ENCODE measurements at regions not wholly inside any gene's neighbourhood (a gene's known extent, or its start where the extent isn't known, plus 50 kb on each side); places are given as distances from the start of the nearest gene placed in this dataset.
A peak's percentile ranks its signal among the peaks of the same experiment; 100 is the strongest.

- Histone ChIP-seq H3K36me3 (ENCODE audit: insufficient read depth, low read length, poor library complexity, severe bottlenecking) (no peaks in the 10 kb centered on the region), H3K4me3 (ENCODE audit: low read depth, low read length, poor library complexity, severe bottlenecking) (no peak overlapping the region), H3K4me1 (ENCODE audit: insufficient read depth, low read length, poor library complexity, severe bottlenecking) (no peaks in the 10 kb centered on the region), H3K27me3 (replicated peaks; ENCODE audit: insufficient read depth, low read depth, low read length, poor library complexity) (no peaks in the 10 kb centered on the region), H3K27ac (ENCODE audit: low read depth, low read length, poor library complexity, severe bottlenecking) (no peak overlapping the region), H3K9me3 (ENCODE audit: low read depth, low read length, poor library complexity, severe bottlenecking) (no peaks in the 10 kb centered on the region)
- no peak for DNase-seq (ENCODE audit: low spot score)
- BruUV-seq (replicated peaks): no TSS peak
- CTCF ChIA-PET: no interaction called here
- intact Hi-C loops (cut with micrococcal nuclease; ENCODE audit: unreplicated experiment): no loop called here
- TF ChIP-seq EZH2 (IDR thresholded peaks at IDR 0.05; ENCODE audit: borderline replicate concordance, low read depth, low read length, poor library complexity, severe bottlenecking) (no peak), CTCF (conservative IDR thresholded peaks at IDR 0.05; ENCODE audit: low read depth, low read length) (no peak)
- POLR2A ChIA-PET (ENCODE audit: low non-redundant PET): no interaction called here
Observed at GRCh38 chr2:7377916-7378569, 460.8 kb downstream of the RNF144A start.

- Histone ChIP-seq H3K9me3 (ENCODE audit: low read depth, low read length, poor library complexity, severe bottlenecking) (no peaks in the 10 kb centered on the region), H3K27me3 (replicated peaks; ENCODE audit: insufficient read depth, low read depth, low read length, poor library complexity) (no peaks in the 10 kb centered on the region), H3K36me3 (ENCODE audit: insufficient read depth, low read length, poor library complexity, severe bottlenecking) (no peaks in the 10 kb centered on the region), H3K4me3 (ENCODE audit: low read depth, low read length, poor library complexity, severe bottlenecking) (no peak overlapping the region), H3K4me1 (ENCODE audit: insufficient read depth, low read length, poor library complexity, severe bottlenecking) (no peaks in the 10 kb centered on the region), H3K27ac (ENCODE audit: low read depth, low read length, poor library complexity, severe bottlenecking) (no peak overlapping the region)
- intact Hi-C loops (cut with micrococcal nuclease; ENCODE audit: unreplicated experiment): no loop called here
- no TSS peak for BruUV-seq (replicated peaks)
- no peak for DNase-seq (ENCODE audit: low spot score)
- TF ChIP-seq EZH2 (IDR thresholded peaks at IDR 0.05; ENCODE audit: borderline replicate concordance, low read depth, low read length, poor library complexity, severe bottlenecking) (no peak), CTCF (conservative IDR thresholded peaks at IDR 0.05; ENCODE audit: low read depth, low read length) (no peak)
- POLR2A ChIA-PET (ENCODE audit: low non-redundant PET): no interaction called here
- CTCF ChIA-PET: no interaction called here
Observed at GRCh38 chr2:7378591-7378990, 461.4 kb downstream of the RNF144A start.

GRCh38 chr2:7379799-7380198, 462.6 kb downstream of the RNF144A start:
- intact Hi-C loops (cut with micrococcal nuclease; ENCODE audit: unreplicated experiment): no loop called here
- BruUV-seq (replicated peaks): no TSS peak
- no peaks in the 10 kb centered on the region for H3K9me3 ChIP-seq (ENCODE audit: low read depth, low read length, poor library complexity, severe bottlenecking)
- ChIA-PET POLR2A (ENCODE audit: low non-redundant PET) (no interaction called here), CTCF (no interaction called here)
- TF ChIP-seq EZH2 (IDR thresholded peaks at IDR 0.05; ENCODE audit: borderline replicate concordance, low read depth, low read length, poor library complexity, severe bottlenecking) (no peak), CTCF (conservative IDR thresholded peaks at IDR 0.05; ENCODE audit: low read depth, low read length) (peak; percentile 50; the same call in 1 of the 2 replicates)
- no peaks in the 10 kb centered on the region for H3K27me3 ChIP-seq (replicated peaks; ENCODE audit: insufficient read depth, low read depth, low read length, poor library complexity)
- peak; percentile 24 for DNase-seq (ENCODE audit: low spot score)
- H3K27ac ChIP-seq (ENCODE audit: low read depth, low read length, poor library complexity, severe bottlenecking): no peak overlapping the region
- H3K36me3 ChIP-seq (ENCODE audit: insufficient read depth, low read length, poor library complexity, severe bottlenecking): no peaks in the 10 kb centered on the region
- H3K4me3 ChIP-seq (ENCODE audit: low read depth, low read length, poor library complexity, severe bottlenecking): no peak overlapping the region
- no peaks in the 10 kb centered on the region for H3K4me1 ChIP-seq (ENCODE audit: insufficient read depth, low read length, poor library complexity, severe bottlenecking)
